ENCODE measurements at regions not wholly inside any gene's neighbourhood (a gene's known extent, or its start where the extent isn't known, plus 50 kb on each side); places are given as distances from the start of the nearest gene placed in this dataset.

GRCh38 chr18:25517881-25518715 is 166.1 kb upstream of the ZNF521 start:
- no peaks in the 10 kb centered on the region for H3K36me3 ChIP-seq
- H3K27me3 ChIP-seq = no peaks in the 10 kb centered on the region
- no peak for TF ChIP-seq CTCF (IDR thresholded peaks at IDR 0.05; ENCODE audit: low read depth, low read length)
- no peaks in the 10 kb centered on the region for H3K4me1 ChIP-seq
- no peak for DNase-seq
- H3K4me3 ChIP-seq (ENCODE audit: low read depth, low read length) = no peak overlapping the region
- H3K9me3 ChIP-seq = no peaks in the 10 kb centered on the region

DNA sequence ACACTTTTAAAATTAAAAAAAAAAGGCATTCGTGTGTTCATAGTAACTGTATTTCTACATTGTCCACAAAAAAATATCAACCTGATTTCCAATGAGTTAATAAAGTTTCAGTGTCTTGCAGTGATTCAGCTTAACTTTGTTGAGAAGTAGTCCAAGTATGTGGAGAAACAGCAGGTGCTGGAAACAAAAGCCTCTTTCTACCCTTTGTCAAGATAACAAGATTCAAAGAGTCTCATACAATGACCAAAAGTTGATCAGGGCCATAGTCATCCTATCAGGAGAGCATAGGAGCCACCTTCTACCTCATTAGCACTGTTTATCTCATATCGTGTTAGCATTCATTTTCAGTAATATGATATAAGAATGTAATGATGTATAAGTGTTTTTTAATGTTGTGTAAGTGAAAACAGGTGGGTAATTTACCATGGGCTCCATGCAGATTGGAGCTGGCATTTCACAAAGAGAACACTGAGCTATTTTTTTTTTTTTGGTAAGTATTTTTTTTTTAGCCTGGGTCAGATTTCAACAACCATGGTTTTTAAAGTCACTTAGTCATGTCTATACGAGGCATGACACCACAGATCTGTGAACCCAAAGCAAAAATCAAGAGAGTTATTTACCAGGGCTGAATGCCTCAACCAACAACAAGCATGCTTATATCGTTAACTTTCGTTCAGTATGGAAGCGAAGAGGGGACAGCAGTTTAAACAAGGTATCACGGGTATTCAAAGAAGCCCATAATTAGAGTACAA is 165.0 kb upstream of the ZNF521 start:
- DNase-seq = no peak
- no peak for TF ChIP-seq CTCF (IDR thresholded peaks at IDR 0.05; ENCODE audit: low read depth, low read length)
- Histone ChIP-seq H3K4me1 (no peaks in the 10 kb centered on the region), H3K4me3 (ENCODE audit: low read depth, low read length) (no peak overlapping the region), H3K36me3 (no peaks in the 10 kb centered on the region), H3K9me3 (no peaks in the 10 kb centered on the region), H3K27me3 (no peaks in the 10 kb centered on the region)

GRCh38 chr18:25516121-25516520 is 164.2 kb upstream of the ZNF521 start:
- no peak for TF ChIP-seq CTCF (IDR thresholded peaks at IDR 0.05; ENCODE audit: low read depth, low read length)
- Histone ChIP-seq H3K4me1 (no peaks in the 10 kb centered on the region), H3K27me3 (no peaks in the 10 kb centered on the region), H3K9me3 (no peaks in the 10 kb centered on the region), H3K36me3 (no peaks in the 10 kb centered on the region), H3K4me3 (ENCODE audit: low read depth, low read length) (no peak overlapping the region)
- no peak for DNase-seq

DNA sequence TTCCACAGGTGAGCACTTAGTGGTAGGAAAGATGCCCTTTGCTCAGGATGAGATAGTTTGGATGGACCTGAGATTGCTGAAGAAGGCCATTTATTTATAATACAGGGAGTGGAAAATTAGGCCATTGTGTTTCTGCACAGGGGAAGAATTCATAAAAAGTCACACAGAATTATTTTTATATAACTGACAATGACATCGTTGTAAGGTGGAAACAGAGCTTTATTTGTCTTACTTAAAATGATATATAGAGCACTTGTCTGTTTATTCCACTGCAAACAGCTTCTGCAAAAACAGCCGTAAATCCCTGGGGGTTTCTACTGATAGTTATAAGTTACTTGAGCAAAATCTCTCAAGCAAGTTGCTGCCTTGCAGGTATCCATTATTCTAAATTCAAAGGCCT is 158.1 kb upstream of the ZNF521 start:
- H3K4me3 ChIP-seq (ENCODE audit: low read depth, low read length) = no peak overlapping the region
- H3K36me3 ChIP-seq = no peaks in the 10 kb centered on the region
- H3K9me3 ChIP-seq = no peaks in the 10 kb centered on the region
- H3K4me1 ChIP-seq = no peaks in the 10 kb centered on the region
- TF ChIP-seq CTCF (IDR thresholded peaks at IDR 0.05; ENCODE audit: low read depth, low read length) = no peak
- DNase-seq = no peak
- H3K27me3 ChIP-seq = no peaks in the 10 kb centered on the region

- Histone ChIP-seq H3K27me3 (no peaks in the 10 kb centered on the region), H3K9me3 (no peaks in the 10 kb centered on the region), H3K36me3 (no peaks in the 10 kb centered on the region), H3K4me1 (no peaks in the 10 kb centered on the region), H3K4me3 (ENCODE audit: low read depth, low read length) (peak overlapping the region; percentile 35)
- no peak for DNase-seq
- no peak for TF ChIP-seq CTCF (IDR thresholded peaks at IDR 0.05; ENCODE audit: low read depth, low read length)
Observed at GRCh38 chr18:25503567-25504081, 151.7 kb upstream of the ZNF521 start.
